ENCODE measurements at regions not wholly inside any gene's neighbourhood (a gene's known extent, or its start where the extent isn't known, plus 50 kb on each side); places are given as distances from the start of the nearest gene placed in this dataset.

- TF ChIP-seq CTCF (IDR thresholded peaks at IDR 0.05) (no peak), POLR2A (IDR thresholded peaks at IDR 0.05) (no peak), POLR2AphosphoS5 (IDR thresholded peaks at IDR 0.05) (no peak)
These were observed 192.1 kb downstream of the SP3 start for GRCh38 chr2:173773076-173773475.

All from prostate gland (tissue), 2 donors.